ENCODE measurements at regions not wholly inside any gene's neighbourhood (a gene's known extent, or its start where the extent isn't known, plus 50 kb on each side); places are given as distances from the start of the nearest gene placed in this dataset.
A peak's percentile ranks its signal among the peaks of the same experiment; 100 is the strongest.

- Histone ChIP-seq H3K9me3 (ENCODE audit: control insufficient read depth, low read length) (no peaks in the 10 kb centered on the region), H3K4me1 (peaks cover 3% of the 10 kb centered on the region), H3K4me2 (ENCODE audit: low read length) (no peak overlapping the region), H3K79me2 (no peaks in the 10 kb centered on the region), H3K36me3 (ENCODE audit: control insufficient read depth, insufficient read depth, low read length) (no peaks in the 10 kb centered on the region), H2AFZ (no peak overlapping the region), H3K27ac (no peak overlapping the region), H3K9ac (no peak overlapping the region), H3K4me3 (ENCODE audit: low read depth, low read length) (no peak overlapping the region), H3K27me3 (ENCODE audit: control insufficient read depth, insufficient read depth, low read length) (no peaks in the 10 kb centered on the region)
- TF ChIP-seq CTCF (IDR thresholded peaks at IDR 0.05) = no peak
These were observed 111.3 kb downstream of the ARRDC4 start for GRCh38 chr15:98071786-98072185.

GRCh38 chr15:98075441-98075840 is 114.9 kb downstream of the ARRDC4 start:
- Histone ChIP-seq H3K36me3 (ENCODE audit: control insufficient read depth, insufficient read depth, low read length) (no peaks in the 10 kb centered on the region), H3K4me2 (ENCODE audit: low read length) (no peak overlapping the region), H3K79me2 (no peaks in the 10 kb centered on the region), H3K4me1 (no peaks in the 10 kb centered on the region), H3K4me3 (ENCODE audit: low read depth, low read length) (no peak overlapping the region), H3K9me3 (ENCODE audit: control insufficient read depth, low read length) (no peaks in the 10 kb centered on the region), H3K27ac (no peak overlapping the region), H2AFZ (no peak overlapping the region), H3K9ac (no peak overlapping the region), H3K27me3 (ENCODE audit: control insufficient read depth, insufficient read depth, low read length) (no peaks in the 10 kb centered on the region)
- no peak for TF ChIP-seq CTCF (IDR thresholded peaks at IDR 0.05)

- no peaks in the 10 kb centered on the region for H3K79me2 ChIP-seq
- no peaks in the 10 kb centered on the region for H3K36me3 ChIP-seq (ENCODE audit: control insufficient read depth, insufficient read depth, low read length)
- H2AFZ ChIP-seq = peak overlapping the region; percentile 53
- no peak overlapping the region for H3K4me2 ChIP-seq (ENCODE audit: low read length)
- TF ChIP-seq CTCF (IDR thresholded peaks at IDR 0.05) = no peak
- no peaks in the 10 kb centered on the region for H3K27me3 ChIP-seq (ENCODE audit: control insufficient read depth, insufficient read depth, low read length)
- H3K4me3 ChIP-seq (ENCODE audit: low read depth, low read length) = no peak overlapping the region
- H3K9me3 ChIP-seq (ENCODE audit: control insufficient read depth, low read length) = no peaks in the 10 kb centered on the region
- no peak overlapping the region for H3K9ac ChIP-seq
- H3K4me1 ChIP-seq = no peaks in the 10 kb centered on the region
- H3K27ac ChIP-seq = peak overlapping the region; percentile 39
These were observed 115.7 kb downstream of the ARRDC4 start for GRCh38 chr15:98076021-98076816.

GRCh38 chr15:98077186-98077585 is 116.7 kb downstream of the ARRDC4 start:
- no peak for TF ChIP-seq CTCF (IDR thresholded peaks at IDR 0.05)
- Histone ChIP-seq H3K9me3 (ENCODE audit: control insufficient read depth, low read length) (no peaks in the 10 kb centered on the region), H2AFZ (peak overlapping the region; percentile 53), H3K27me3 (ENCODE audit: control insufficient read depth, insufficient read depth, low read length) (no peaks in the 10 kb centered on the region), H3K36me3 (ENCODE audit: control insufficient read depth, insufficient read depth, low read length) (no peaks in the 10 kb centered on the region), H3K4me3 (ENCODE audit: low read depth, low read length) (no peak overlapping the region), H3K4me2 (ENCODE audit: low read length) (no peak overlapping the region), H3K27ac (no peak overlapping the region), H3K9ac (no peak overlapping the region), H3K4me1 (no peaks in the 10 kb centered on the region), H3K79me2 (no peaks in the 10 kb centered on the region)

- Histone ChIP-seq H3K4me2 (ENCODE audit: low read length) (no peak overlapping the region), H3K27ac (no peak overlapping the region), H3K4me3 (ENCODE audit: low read depth, low read length) (no peak overlapping the region), H3K9ac (no peak overlapping the region), H3K36me3 (ENCODE audit: control insufficient read depth, insufficient read depth, low read length) (no peaks in the 10 kb centered on the region), H3K9me3 (ENCODE audit: control insufficient read depth, low read length) (no peaks in the 10 kb centered on the region), H3K27me3 (ENCODE audit: control insufficient read depth, insufficient read depth, low read length) (no peaks in the 10 kb centered on the region), H3K79me2 (no peaks in the 10 kb centered on the region), H3K4me1 (no peaks in the 10 kb centered on the region), H2AFZ (no peak overlapping the region)
- no peak for TF ChIP-seq CTCF (IDR thresholded peaks at IDR 0.05)
These were observed 120.3 kb downstream of the ARRDC4 start for GRCh38 chr15:98080791-98081190.

Measured in parathyroid adenoma (tissue), 2 donors.